ENCODE measurements at regions not wholly inside any gene's neighbourhood (a gene's known extent, or its start where the extent isn't known, plus 50 kb on each side); places are given as distances from the start of the nearest gene placed in this dataset.

- no peak for TF ChIP-seq POLR2A (IDR thresholded peaks at IDR 0.05)
- no peak for TF ChIP-seq CTCF (IDR thresholded peaks at IDR 0.05)
- TF ChIP-seq EP300 (IDR thresholded peaks at IDR 0.05; ENCODE audit: low read depth): no peak
Observed at GRCh38 chr2:212930556-212931260, 220.7 kb downstream of the IKZF2 start.

All from transverse colon (tissue), 3 donors.